K562 (cell line): ENCODE measurements at regions not wholly inside any gene's neighbourhood (a gene's known extent, or its start where the extent isn't known, plus 50 kb on each side); places are given as distances from the start of the nearest gene placed in this dataset.

ENCODE experiments used
- BACH1 ChIP-seq: fragments of 200-800 bp; sonication (Bioruptor generic); IDR thresholded peaks from 2 replicates; pipeline ENCODE4 v1.6.1; 2016; ENCODE audit warnings: missing genetic modification characterization, missing compliant biosample characterization
- CBX1 ChIP-seq: sonication (generic); IDR thresholded peaks from 2 replicates; pipeline ENCODE4 v1.6.1; 2016; ENCODE audit warnings: antibody characterized with exemption, low read depth, mild to moderate bottlenecking
- CHD2 ChIP-seq: IDR thresholded peaks from 2 replicates; pipeline ENCODE4 v1.6.1; 2011; ENCODE audit warnings: low read depth, low read length
- CTCF ChIP-seq, 3 experiments: IDR thresholded peaks in 2 of 3; conservative IDR thresholded peaks in 1 of 3; 2 replicates each; pipeline ENCODE4 v1.5.1; 2011 to 2012; ENCODE audit warnings: low read length in 3 of 3, mild to moderate bottlenecking in 3 of 3, control low read depth in 2 of 3, improper control_type of control experiment in 1 of 3, inconsistent platforms in 1 of 3, low read depth in 1 of 3, mixed read lengths in 1 of 3, moderate library complexity in 1 of 3; ENCODE audit not compliant: insufficient read depth in 2 of 3
- HMG20A ChIP-seq: fragments of 450-650 bp; formaldehyde crosslinking; conservative IDR thresholded peaks from 2 replicates; pipeline ENCODE4 v1.4.0; 2020; ENCODE audit warnings: mild to moderate bottlenecking, mixed read lengths
- HMGXB4 ChIP-seq: sonication (generic); formaldehyde crosslinking; IDR thresholded peaks from 2 replicates; pipeline ENCODE4 v1.8.1; 2023; ENCODE audit warnings: mild to moderate bottlenecking, missing genetic modification reagents
- KAT8 ChIP-seq: fragments of 450-650 bp; IDR thresholded peaks from 2 replicates; pipeline ENCODE4 v1.6.1; 2016; ENCODE audit warnings: low read depth, mild to moderate bottlenecking
- MEF2D ChIP-seq: conservative IDR thresholded peaks from 2 replicates; pipeline ENCODE4 v1.6.1; 2016; ENCODE audit warnings: low read depth, missing genetic modification characterization, missing compliant biosample characterization
- NCOA2 ChIP-seq, 2 experiments: fragments of 450-650 bp; IDR thresholded peaks; 2 replicates each; pipeline ENCODE4 v1.6.1; 2018; ENCODE audit warnings: mild to moderate bottlenecking in 2 of 2, moderate library complexity in 1 of 2; ENCODE audit not compliant: partially characterized antibody in 2 of 2
- POLR2A ChIP-seq: fragments of 450-650 bp; conservative IDR thresholded peaks from 2 replicates; pipeline ENCODE4 v1.6.1; 2016

DNA sequence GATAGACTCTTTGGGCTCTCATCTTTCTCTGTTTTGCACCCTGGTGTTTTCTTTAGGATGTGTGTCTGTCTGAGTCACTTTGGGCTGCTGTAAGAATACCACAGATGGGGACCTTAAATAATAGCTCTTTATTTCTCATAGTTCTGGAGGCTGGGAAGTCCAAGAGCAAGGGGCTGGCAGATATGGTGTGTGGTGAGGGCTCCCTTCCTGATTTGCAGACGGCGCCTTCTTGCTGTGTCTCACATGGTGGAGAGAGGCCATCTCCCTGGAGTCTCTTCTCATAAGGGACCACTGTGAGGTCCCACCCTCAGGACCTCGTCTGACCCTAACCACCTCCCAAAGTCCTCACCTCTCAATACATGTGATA, 93.7 kb upstream of the ADRA2C start:
- no peak for TF ChIP-seq CTCF (IDR thresholded peaks at IDR 0.05 in 2 of 3, conservative IDR thresholded peaks at IDR 0.05 in 1 of 3; ENCODE audit: insufficient read depth in 2 of 3, low read depth in 1 of 3, low read length in 3 of 3)
- no peak for TF ChIP-seq POLR2A
- TF ChIP-seq MEF2D (tag) = no peak
- TF ChIP-seq CHD2 = no peak
- no peak for TF ChIP-seq HMGXB4 (CRISPR knock-in tag)
- TF ChIP-seq NCOA2 (IDR thresholded peaks at IDR 0.05; ENCODE audit: partially characterized antibody in 2 of 2) = no peak
- TF ChIP-seq CBX1 = no peak
- no peak for TF ChIP-seq HMG20A (CRISPR knock-in tag)
- TF ChIP-seq BACH1 (tag) = no peak
- TF ChIP-seq KAT8 = no peak
